ENCODE measurements at regions not wholly inside any gene's neighbourhood (a gene's known extent, or its start where the extent isn't known, plus 50 kb on each side); places are given as distances from the start of the nearest gene placed in this dataset.

- no peaks in the 10 kb centered on the region for H3K4me1 ChIP-seq (replicated peaks in 1 of 2; ENCODE audit: control insufficient read depth in 2 of 2, insufficient read depth in 2 of 2, low read length in 2 of 2)
- TF ChIP-seq ZNF224 (CRISPR knock-in tag; IDR thresholded peaks at IDR 0.05) (no peak), TEAD2 (tag; IDR thresholded peaks at IDR 0.05) (no peak), ASH1L (IDR thresholded peaks at IDR 0.05; ENCODE audit: borderline replicate concordance, low read depth, partially characterized antibody) (no peak), ZNF445 (CRISPR knock-in tag; IDR thresholded peaks at IDR 0.05; ENCODE audit: low read depth) (no peak), HCFC1 (IDR thresholded peaks at IDR 0.05; ENCODE audit: low read depth, low read length) (no peak), ZSCAN32 (CRISPR knock-in tag; IDR thresholded peaks at IDR 0.05) (no peak), ZBTB26 (CRISPR knock-in tag; IDR thresholded peaks at IDR 0.05) (no peak), NR0B1 (IDR thresholded peaks at IDR 0.05; ENCODE audit: partially characterized antibody) (no peak), CHD1 (IDR thresholded peaks at IDR 0.05; ENCODE audit: low read length) (no peak), EZH2 (IDR thresholded peaks at IDR 0.05; ENCODE audit: borderline replicate concordance, low read depth, low read length) (no peak)
- TF ChIP-seq, protein P1, sequence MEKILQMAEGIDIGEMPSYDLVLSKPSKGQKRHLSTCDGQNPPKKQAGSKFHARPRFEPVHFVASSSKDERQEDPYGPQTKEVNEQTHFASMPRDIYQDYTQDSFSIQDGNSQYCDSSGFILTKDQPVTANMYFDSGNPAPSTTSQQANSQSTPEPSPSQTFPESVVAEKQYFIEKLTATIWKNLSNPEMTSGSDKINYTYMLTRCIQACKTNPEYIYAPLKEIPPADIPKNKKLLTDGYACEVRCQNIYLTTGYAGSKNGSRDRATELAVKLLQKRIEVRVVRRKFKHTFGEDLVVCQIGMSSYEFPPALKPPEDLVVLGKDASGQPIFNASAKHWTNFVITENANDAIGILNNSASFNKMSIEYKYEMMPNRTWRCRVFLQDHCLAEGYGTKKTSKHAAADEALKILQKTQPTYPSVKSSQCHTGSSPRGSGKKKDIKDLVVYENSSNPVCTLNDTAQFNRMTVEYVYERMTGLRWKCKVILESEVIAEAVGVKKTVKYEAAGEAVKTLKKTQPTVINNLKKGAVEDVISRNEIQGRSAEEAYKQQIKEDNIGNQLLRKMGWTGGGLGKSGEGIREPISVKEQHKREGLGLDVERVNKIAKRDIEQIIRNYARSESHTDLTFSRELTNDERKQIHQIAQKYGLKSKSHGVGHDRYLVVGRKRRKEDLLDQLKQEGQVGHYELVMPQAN (IDR thresholded peaks at IDR 0.05; ENCODE audit: borderline replicate concordance): no peak
- CTCF ChIA-PET (ENCODE audit: low intra/inter-chr PET ratio): no interaction called here
- H3K4me2 ChIP-seq (ENCODE audit: insufficient read depth, low read length): no peak overlapping the region
- no peak overlapping the region for H3K9ac ChIP-seq (ENCODE audit: insufficient read depth in 1 of 2, low read depth in 2 of 2, low read length in 2 of 2)
- in situ Hi-C loops (cut with MboI): no loop called here
- H3K79me2 ChIP-seq (ENCODE audit: control insufficient read depth, insufficient read depth, low read length): no peaks in the 10 kb centered on the region
- H4K20me1 ChIP-seq (replicated peaks; ENCODE audit: control insufficient read depth, insufficient read depth, low read length): no peaks in the 10 kb centered on the region
- WGBS (ENCODE audit: insufficient coverage, low coverage, missing lambda C conversion rate): 3% methylated on average over 3 of the region's 3 CpGs
- H3K27me3 ChIP-seq (ENCODE audit: control insufficient read depth in 2 of 2, insufficient read depth in 2 of 2, low read length in 2 of 2): no peaks in the 10 kb centered on the region
- no peak for FAIRE-seq
- intact Hi-C loops (cut with micrococcal nuclease): no loop called here
- H3K9me1 ChIP-seq (ENCODE audit: control insufficient read depth, insufficient read depth, low read length): no peaks in the 10 kb centered on the region
- no peaks in the 10 kb centered on the region for H3K9me3 ChIP-seq (replicated peaks; ENCODE audit: control insufficient read depth, insufficient read depth, low read depth, low read length)
- no peak overlapping the region for H3K27ac ChIP-seq (ENCODE audit: extremely low read depth, low read depth, low read length)
- H3K4me3 ChIP-seq: no peak overlapping the region
- ATAC-seq: no peak
- no peaks in the 10 kb centered on the region for H3K36me3 ChIP-seq (ENCODE audit: control insufficient read depth, insufficient read depth, low read length)
- POLR2A ChIA-PET: no interaction called here
- no peak overlapping the region for H2AFZ ChIP-seq (ENCODE audit: low read depth, low read length)
- BruUV-seq (replicated peaks): no TSS peak
- DNase-seq (ENCODE audit: extremely low read depth in 1 of 4, low spot score in 3 of 4): no peak
Measured at GRCh38 chr5:86124333-86124732, 493.4 kb upstream of the COX7C start.
